ENCODE measurements at regions not wholly inside any gene's neighbourhood (a gene's known extent, or its start where the extent isn't known, plus 50 kb on each side); places are given as distances from the start of the nearest gene placed in this dataset.

- Histone ChIP-seq H3K4me3 (ENCODE audit: insufficient read depth, low read length) (no peak overlapping the region), H2AFZ (ENCODE audit: low read length) (no peak overlapping the region), H3K27me3 (ENCODE audit: insufficient read depth, low read length) (no peaks in the 10 kb centered on the region), H3K9me3 (ENCODE audit: low read depth, low read length) (peaks cover under 1% of the 10 kb centered on the region), H3K4me1 (ENCODE audit: insufficient read depth, low read length) (peaks cover 58% of the 10 kb centered on the region), H3K79me2 (ENCODE audit: insufficient read depth, low read length) (no peaks in the 10 kb centered on the region), H4K20me1 (ENCODE audit: insufficient read depth, low read length) (no peaks in the 10 kb centered on the region), H3K36me3 (ENCODE audit: insufficient read depth, low read length) (no peaks in the 10 kb centered on the region), H3K4me2 (ENCODE audit: insufficient read depth, low read length) (no peak overlapping the region), H3K27ac (ENCODE audit: low read depth, low read length) (peak overlapping the region; percentile 100)
- TF ChIP-seq, protein P1, sequence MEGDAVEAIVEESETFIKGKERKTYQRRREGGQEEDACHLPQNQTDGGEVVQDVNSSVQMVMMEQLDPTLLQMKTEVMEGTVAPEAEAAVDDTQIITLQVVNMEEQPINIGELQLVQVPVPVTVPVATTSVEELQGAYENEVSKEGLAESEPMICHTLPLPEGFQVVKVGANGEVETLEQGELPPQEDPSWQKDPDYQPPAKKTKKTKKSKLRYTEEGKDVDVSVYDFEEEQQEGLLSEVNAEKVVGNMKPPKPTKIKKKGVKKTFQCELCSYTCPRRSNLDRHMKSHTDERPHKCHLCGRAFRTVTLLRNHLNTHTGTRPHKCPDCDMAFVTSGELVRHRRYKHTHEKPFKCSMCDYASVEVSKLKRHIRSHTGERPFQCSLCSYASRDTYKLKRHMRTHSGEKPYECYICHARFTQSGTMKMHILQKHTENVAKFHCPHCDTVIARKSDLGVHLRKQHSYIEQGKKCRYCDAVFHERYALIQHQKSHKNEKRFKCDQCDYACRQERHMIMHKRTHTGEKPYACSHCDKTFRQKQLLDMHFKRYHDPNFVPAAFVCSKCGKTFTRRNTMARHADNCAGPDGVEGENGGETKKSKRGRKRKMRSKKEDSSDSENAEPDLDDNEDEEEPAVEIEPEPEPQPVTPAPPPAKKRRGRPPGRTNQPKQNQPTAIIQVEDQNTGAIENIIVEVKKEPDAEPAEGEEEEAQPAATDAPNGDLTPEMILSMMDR (IDR thresholded peaks at IDR 0.05; ENCODE audit: extremely low read depth, low read depth, low read length) = no peak
- no peak for DNase-seq (ENCODE audit: insufficient read length, low spot score, missing footprints)
Measured at GRCh38 chr2:203800783-203801182, 66.8 kb upstream of the CTLA4 start.

DNA sequence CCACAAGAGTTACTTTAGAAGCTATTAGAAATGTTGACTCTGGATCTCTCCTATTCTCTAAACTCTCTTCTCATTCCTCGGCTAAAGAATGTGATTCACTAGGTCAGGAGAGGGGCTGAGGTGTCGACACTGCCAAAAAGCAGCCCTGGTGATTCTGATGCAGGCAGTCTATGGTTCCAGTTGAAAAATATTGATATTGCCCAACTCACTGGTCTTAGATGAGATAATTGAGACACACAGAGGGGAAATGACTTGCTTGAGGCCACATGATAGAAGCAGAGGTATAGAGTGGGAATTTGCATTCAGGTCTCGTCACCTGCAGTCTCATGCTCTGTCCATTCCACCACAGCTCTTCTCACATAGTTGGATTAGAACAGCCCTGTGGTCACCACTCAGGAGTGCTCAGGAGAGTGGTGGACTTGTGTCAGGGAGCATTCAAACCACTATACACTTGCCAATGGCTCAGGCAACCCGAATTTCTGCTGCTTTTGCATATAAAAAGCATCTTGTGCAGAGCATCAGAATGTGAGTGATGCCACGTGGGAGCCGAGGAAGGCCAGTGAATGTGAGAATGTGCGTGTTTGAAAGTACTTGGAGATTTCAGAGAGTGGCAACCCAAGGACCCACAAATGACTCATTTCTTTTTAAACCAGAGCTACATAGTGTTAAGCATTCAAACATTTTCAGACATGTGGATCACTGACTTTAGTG lies 65.1 kb upstream of the CTLA4 start:
- Histone ChIP-seq H3K9me3 (ENCODE audit: low read depth, low read length) (peaks cover 2% of the 10 kb centered on the region), H3K4me2 (ENCODE audit: insufficient read depth, low read length) (peak overlapping the region; percentile 59), H3K27me3 (ENCODE audit: insufficient read depth, low read length) (no peaks in the 10 kb centered on the region), H3K4me1 (ENCODE audit: insufficient read depth, low read length) (peaks cover 66% of the 10 kb centered on the region), H4K20me1 (ENCODE audit: insufficient read depth, low read length) (no peaks in the 10 kb centered on the region), H3K27ac (ENCODE audit: low read depth, low read length) (peak overlapping the region; percentile 100), H3K4me3 (ENCODE audit: insufficient read depth, low read length) (peak overlapping the region; percentile 20), H2AFZ (ENCODE audit: low read length) (no peak overlapping the region), H3K36me3 (ENCODE audit: insufficient read depth, low read length) (no peaks in the 10 kb centered on the region), H3K79me2 (ENCODE audit: insufficient read depth, low read length) (no peaks in the 10 kb centered on the region)
- TF ChIP-seq, protein P1 (IDR thresholded peaks at IDR 0.05; ENCODE audit: extremely low read depth, low read depth, low read length) = no peak
- peak; percentile 58 for DNase-seq (ENCODE audit: insufficient read length, low spot score, missing footprints)

DNA sequence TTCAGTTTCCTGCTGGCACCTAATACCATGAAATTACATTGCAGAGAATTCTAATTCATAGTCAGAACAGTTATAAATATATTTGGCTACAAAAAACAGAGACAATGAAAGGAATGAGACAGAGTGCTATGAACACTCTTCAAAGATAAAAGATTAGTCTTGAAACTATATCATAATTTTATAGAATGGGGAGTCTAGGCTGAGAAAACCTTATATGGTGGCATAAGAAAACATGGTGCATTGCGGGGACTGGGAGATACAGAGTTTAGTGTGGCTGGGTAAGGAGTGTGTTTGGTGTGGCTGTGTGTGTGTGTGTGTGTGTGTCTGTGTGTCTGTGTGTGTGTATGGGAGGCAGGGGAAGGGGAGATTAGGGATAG lies 64.5 kb upstream of the CTLA4 start:
- DNase-seq (ENCODE audit: insufficient read length, low spot score, missing footprints) = no peak
- no peaks in the 10 kb centered on the region for H3K79me2 ChIP-seq (ENCODE audit: insufficient read depth, low read length)
- H4K20me1 ChIP-seq (ENCODE audit: insufficient read depth, low read length) = no peaks in the 10 kb centered on the region
- TF ChIP-seq, protein P1 (IDR thresholded peaks at IDR 0.05; ENCODE audit: extremely low read depth, low read depth, low read length) = no peak
- peaks cover 67% of the 10 kb centered on the region for H3K4me1 ChIP-seq (ENCODE audit: insufficient read depth, low read length)
- no peak overlapping the region for H2AFZ ChIP-seq (ENCODE audit: low read length)
- no peaks in the 10 kb centered on the region for H3K36me3 ChIP-seq (ENCODE audit: insufficient read depth, low read length)
- peak overlapping the region; percentile 100 for H3K27ac ChIP-seq (ENCODE audit: low read depth, low read length)
- peaks cover 2% of the 10 kb centered on the region for H3K9me3 ChIP-seq (ENCODE audit: low read depth, low read length)
- H3K27me3 ChIP-seq (ENCODE audit: insufficient read depth, low read length) = no peaks in the 10 kb centered on the region
- H3K4me3 ChIP-seq (ENCODE audit: insufficient read depth, low read length) = peak overlapping the region; percentile 24
- H3K4me2 ChIP-seq (ENCODE audit: insufficient read depth, low read length) = peak overlapping the region; percentile 59

GRCh38 chr2:203804070-203804469 lies 63.5 kb upstream of the CTLA4 start:
- Histone ChIP-seq H3K4me3 (ENCODE audit: insufficient read depth, low read length) (no peak overlapping the region), H3K36me3 (ENCODE audit: insufficient read depth, low read length) (no peaks in the 10 kb centered on the region), H2AFZ (ENCODE audit: low read length) (no peak overlapping the region), H3K4me2 (ENCODE audit: insufficient read depth, low read length) (peak overlapping the region; percentile 59), H4K20me1 (ENCODE audit: insufficient read depth, low read length) (no peaks in the 10 kb centered on the region), H3K9me3 (ENCODE audit: low read depth, low read length) (peaks cover 2% of the 10 kb centered on the region), H3K4me1 (ENCODE audit: insufficient read depth, low read length) (peaks cover 68% of the 10 kb centered on the region), H3K27ac (ENCODE audit: low read depth, low read length) (peak overlapping the region; percentile 100), H3K79me2 (ENCODE audit: insufficient read depth, low read length) (no peaks in the 10 kb centered on the region), H3K27me3 (ENCODE audit: insufficient read depth, low read length) (no peaks in the 10 kb centered on the region)
- TF ChIP-seq, protein P1 (IDR thresholded peaks at IDR 0.05; ENCODE audit: extremely low read depth, low read depth, low read length) = no peak
- DNase-seq (ENCODE audit: insufficient read length, low spot score, missing footprints) = no peak

All from osteoblast (primary cell).